Peyer's patch (tissue), 4 donors: ENCODE measurements at regions not wholly inside any gene's neighbourhood (a gene's known extent, or its start where the extent isn't known, plus 50 kb on each side); places are given as distances from the start of the nearest gene placed in this dataset.

Experiments
- DNase-seq, 3 donors: peaks; one replicate each; pipeline ENCODE4 v3.0.0-alpha.2; 2017 to 2019
- H3K27ac ChIP-seq, 4 donors: fragments of 200-600 bp; sonication (generic); one replicate each; pipeline ENCODE4 v1.5.1; 2016 to 2019
- H3K27me3 ChIP-seq, 2 donors: fragments of 200-600 bp; sonication (generic); one replicate each; pipeline ENCODE4 v1.5.1; 2019
- H3K36me3 ChIP-seq, 3 donors: fragments of 200-600 bp; sonication (generic); one replicate each; pipeline ENCODE4 v1.5.1; 2016 to 2019
- H3K4me1 ChIP-seq, 4 donors: fragments of 200-600 bp; sonication (generic); one replicate each; pipeline ENCODE4 v1.5.1; 2016 to 2019
- H3K4me3 ChIP-seq, 4 donors: fragments of 200-600 bp; sonication (generic); 1 replicate in 3 of 4; 2 replicates in 1 of 4; pipeline ENCODE4 v1.5.1; 2016 to 2019; ENCODE audit warnings: mild to moderate bottlenecking in 1 of 4
- H3K9me3 ChIP-seq, 4 donors: fragments of 200-600 bp; sonication (generic); one replicate each; pipeline ENCODE4 v1.5.1; 2016 to 2019; ENCODE audit warnings: mild to moderate bottlenecking in 1 of 4
- POLR2A ChIP-seq, 2 donors: fragments of 450-650 bp; IDR thresholded peaks; one replicate each; pipeline ENCODE4 v1.5.1; 2017; ENCODE audit warnings: antibody characterized with exemption in 2 of 2, mild to moderate bottlenecking in 2 of 2, moderate library complexity in 2 of 2
- TF ChIP-seq, protein P1 (sequence below), 6 experiments: fragments of 450-650 bp in 4 of 6; fragments of 200-600 bp in 2 of 6; sonication (generic) in 1 of 6; IDR thresholded peaks; one replicate each; pipeline ENCODE4 v1.5.1; 2017 to 2019; ENCODE audit warnings: antibody characterized with exemption in 6 of 6, mild to moderate bottlenecking in 3 of 6, moderate library complexity in 1 of 6

DNA sequence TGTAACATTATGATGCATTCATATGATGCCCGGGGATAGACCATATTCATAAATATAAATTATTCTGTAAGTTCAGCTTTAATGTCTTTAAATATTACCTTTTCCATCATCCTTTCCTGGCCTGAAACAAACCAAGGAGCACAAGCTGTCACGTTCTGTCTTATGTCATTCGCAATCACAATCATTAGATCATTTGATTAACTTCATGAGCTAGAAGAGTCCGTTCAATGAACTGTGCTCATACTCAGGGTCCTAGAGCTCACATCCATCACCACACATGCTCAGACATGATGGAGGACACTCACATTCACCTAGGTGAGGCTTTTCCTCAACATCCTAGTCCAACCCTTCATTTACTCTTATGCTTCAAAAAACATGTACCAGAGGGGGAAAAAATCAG lies 599.0 kb upstream of the ID2 start:
- no peak for DNase-seq
- no peak overlapping the region for H3K27ac ChIP-seq

DNA sequence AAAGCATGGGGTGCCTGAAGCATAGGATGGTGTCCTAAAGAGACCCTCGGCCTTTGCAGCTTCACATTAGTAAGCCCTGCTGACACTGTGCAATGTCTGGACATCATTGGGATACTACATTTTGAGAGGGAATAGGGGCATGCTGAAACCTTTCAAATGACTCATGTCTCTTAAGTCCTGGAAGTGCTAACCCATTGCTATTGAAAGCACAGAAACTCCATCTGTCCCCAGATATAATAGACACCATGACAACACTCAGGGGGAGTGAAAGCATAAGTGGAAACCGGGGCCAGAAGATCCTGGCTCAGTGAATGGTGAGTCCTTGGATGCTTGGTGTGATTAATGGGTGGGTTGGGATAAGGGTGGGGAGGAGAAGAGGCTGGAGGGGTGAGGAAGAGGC lies 595.5 kb upstream of the ID2 start:
- no peak for DNase-seq
- no peaks in the 10 kb centered on the region for H3K4me1 ChIP-seq
- no peak overlapping the region for H3K4me3 ChIP-seq
- no peaks in the 10 kb centered on the region for H3K36me3 ChIP-seq
- no peaks in the 10 kb centered on the region for H3K9me3 ChIP-seq
- H3K27ac ChIP-seq = no peak overlapping the region
- H3K27me3 ChIP-seq = no peaks in the 10 kb centered on the region
- TF ChIP-seq, protein P1, sequence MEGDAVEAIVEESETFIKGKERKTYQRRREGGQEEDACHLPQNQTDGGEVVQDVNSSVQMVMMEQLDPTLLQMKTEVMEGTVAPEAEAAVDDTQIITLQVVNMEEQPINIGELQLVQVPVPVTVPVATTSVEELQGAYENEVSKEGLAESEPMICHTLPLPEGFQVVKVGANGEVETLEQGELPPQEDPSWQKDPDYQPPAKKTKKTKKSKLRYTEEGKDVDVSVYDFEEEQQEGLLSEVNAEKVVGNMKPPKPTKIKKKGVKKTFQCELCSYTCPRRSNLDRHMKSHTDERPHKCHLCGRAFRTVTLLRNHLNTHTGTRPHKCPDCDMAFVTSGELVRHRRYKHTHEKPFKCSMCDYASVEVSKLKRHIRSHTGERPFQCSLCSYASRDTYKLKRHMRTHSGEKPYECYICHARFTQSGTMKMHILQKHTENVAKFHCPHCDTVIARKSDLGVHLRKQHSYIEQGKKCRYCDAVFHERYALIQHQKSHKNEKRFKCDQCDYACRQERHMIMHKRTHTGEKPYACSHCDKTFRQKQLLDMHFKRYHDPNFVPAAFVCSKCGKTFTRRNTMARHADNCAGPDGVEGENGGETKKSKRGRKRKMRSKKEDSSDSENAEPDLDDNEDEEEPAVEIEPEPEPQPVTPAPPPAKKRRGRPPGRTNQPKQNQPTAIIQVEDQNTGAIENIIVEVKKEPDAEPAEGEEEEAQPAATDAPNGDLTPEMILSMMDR (IDR thresholded peaks at IDR 0.05) = no peak
- TF ChIP-seq POLR2A (IDR thresholded peaks at IDR 0.05) = no peak

More for the DNA sequence above, 599.0 kb upstream of the ID2 start:
- Histone ChIP-seq H3K9me3 (no peaks in the 10 kb centered on the region), H3K4me3 (no peak overlapping the region), H3K4me1 (no peaks in the 10 kb centered on the region), H3K36me3 (no peaks in the 10 kb centered on the region), H3K27me3 (no peaks in the 10 kb centered on the region)
- TF ChIP-seq, protein P1 (IDR thresholded peaks at IDR 0.05) = no peak
- no peak for TF ChIP-seq POLR2A (IDR thresholded peaks at IDR 0.05)

DNA sequence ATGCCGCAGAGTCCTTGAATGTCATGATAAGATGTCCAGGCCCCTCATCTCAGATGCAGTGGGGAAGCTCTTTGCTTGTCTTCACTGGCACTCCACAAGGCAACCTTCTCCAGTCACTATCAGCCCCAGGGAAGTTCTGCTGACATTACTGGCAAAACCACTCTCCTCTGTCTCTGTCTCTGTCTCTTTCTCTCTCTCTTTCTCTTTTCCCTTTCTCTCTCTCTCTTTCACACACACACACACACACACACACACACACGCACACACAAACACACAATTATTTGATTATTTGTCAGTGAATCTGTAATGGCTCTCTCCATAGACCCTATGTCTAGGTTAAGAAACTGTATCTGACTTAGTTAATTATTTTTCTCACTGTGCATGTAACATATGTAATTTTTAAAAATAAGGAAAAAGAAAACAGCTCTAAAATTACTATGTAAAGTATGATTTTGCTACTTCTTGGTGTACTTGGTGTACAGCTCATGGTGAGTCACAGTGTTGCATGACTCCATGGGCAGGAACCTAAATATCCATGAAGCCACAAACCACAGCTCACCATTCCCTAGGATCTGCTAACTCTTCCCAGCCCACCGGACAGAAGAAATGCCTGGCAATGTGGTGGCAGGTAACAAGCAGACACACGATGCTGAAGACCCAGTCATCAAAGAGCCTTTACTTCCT lies 594.9 kb upstream of the ID2 start:
- Histone ChIP-seq H3K9me3 (no peaks in the 10 kb centered on the region), H3K4me1 (no peaks in the 10 kb centered on the region), H3K27me3 (no peaks in the 10 kb centered on the region), H3K4me3 (no peak overlapping the region), H3K27ac (no peak overlapping the region), H3K36me3 (no peaks in the 10 kb centered on the region)
- TF ChIP-seq, protein P1 (IDR thresholded peaks at IDR 0.05) = no peak
- no peak for DNase-seq

DNA sequence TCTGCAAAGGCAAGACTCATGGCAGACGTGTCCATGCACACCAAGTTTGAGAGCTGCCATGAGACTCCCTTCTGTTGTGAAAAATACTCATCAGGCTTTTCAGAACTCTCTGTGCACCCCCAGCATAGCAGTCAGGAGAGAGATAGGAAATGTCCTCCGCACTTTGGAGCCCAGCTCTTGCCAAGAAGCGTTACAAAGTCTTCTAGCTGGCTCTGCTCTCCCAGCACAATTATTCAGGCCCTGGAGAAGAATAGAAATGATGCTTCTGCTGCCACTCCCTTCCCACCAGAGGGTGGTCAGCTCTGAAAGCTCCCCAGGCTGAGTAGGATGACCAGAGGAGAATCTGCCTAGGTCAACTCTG lies 594.4 kb upstream of the ID2 start:
- no peaks in the 10 kb centered on the region for H3K4me1 ChIP-seq
- no peaks in the 10 kb centered on the region for H3K27me3 ChIP-seq
- TF ChIP-seq POLR2A (IDR thresholded peaks at IDR 0.05) = no peak
- TF ChIP-seq, protein P1 (IDR thresholded peaks at IDR 0.05) = no peak
- H3K9me3 ChIP-seq = no peaks in the 10 kb centered on the region
- H3K4me3 ChIP-seq = no peak overlapping the region
- H3K36me3 ChIP-seq = no peaks in the 10 kb centered on the region
- no peak overlapping the region for H3K27ac ChIP-seq
- no peak for DNase-seq

DNA sequence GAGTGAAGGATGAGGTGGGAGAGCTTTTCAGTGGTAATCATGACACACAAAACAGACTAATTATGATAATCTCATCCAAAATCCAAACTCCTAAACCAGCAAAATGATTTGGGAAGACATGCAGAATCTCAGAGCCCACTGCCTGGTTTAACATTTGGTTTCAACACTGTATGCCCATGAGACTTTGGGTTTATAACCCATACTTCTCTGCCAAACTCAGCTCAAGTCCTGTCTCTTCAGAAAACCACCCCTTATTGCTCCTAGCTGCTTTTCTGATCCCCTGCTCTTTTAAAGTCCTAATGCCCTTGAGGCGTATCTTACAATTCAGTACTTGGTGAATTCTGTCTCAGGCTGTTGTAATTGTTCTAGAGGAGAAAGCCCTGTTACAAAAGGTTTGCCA lies 593.0 kb upstream of the ID2 start:
- Histone ChIP-seq H3K36me3 (no peaks in the 10 kb centered on the region), H3K4me1 (no peaks in the 10 kb centered on the region), H3K27me3 (no peaks in the 10 kb centered on the region), H3K4me3 (no peak overlapping the region), H3K9me3 (no peaks in the 10 kb centered on the region), H3K27ac (no peak overlapping the region)
- no peak for DNase-seq
- TF ChIP-seq POLR2A (IDR thresholded peaks at IDR 0.05) = no peak
- TF ChIP-seq, protein P1 (IDR thresholded peaks at IDR 0.05) = no peak

DNA sequence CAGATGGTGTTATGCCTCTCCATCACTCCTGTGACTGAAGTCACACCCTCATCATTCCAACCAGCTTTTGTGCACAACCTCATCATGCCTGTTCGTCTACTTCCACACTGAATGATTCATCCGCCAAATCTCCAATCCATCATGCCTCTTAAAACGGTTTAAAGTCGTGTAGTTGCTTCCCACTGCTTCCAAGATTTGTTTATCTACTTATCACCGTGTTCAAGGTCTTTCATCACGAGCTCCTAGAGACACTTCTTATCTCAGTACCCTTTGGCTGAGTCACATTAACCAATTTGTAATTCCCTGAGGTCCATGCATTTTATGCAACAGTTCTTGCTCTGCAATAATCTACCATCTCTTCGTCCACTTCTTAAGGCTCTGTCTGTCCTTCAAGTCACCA lies 592.3 kb upstream of the ID2 start:
- Histone ChIP-seq H3K4me1 (no peaks in the 10 kb centered on the region), H3K27me3 (no peaks in the 10 kb centered on the region), H3K9me3 (no peaks in the 10 kb centered on the region), H3K4me3 (no peak overlapping the region), H3K36me3 (no peaks in the 10 kb centered on the region), H3K27ac (no peak overlapping the region)
- TF ChIP-seq POLR2A (IDR thresholded peaks at IDR 0.05) = no peak
- TF ChIP-seq, protein P1 (IDR thresholded peaks at IDR 0.05) = no peak
- DNase-seq = no peak
